Neural cell (in vitro differentiated cells): ENCODE measurements at regions not wholly inside any gene's neighbourhood (a gene's known extent, or its start where the extent isn't known, plus 50 kb on each side); places are given as distances from the start of the nearest gene placed in this dataset.

Experiments
- CTCF ChIP-seq: fragments of 450-650 bp; IDR thresholded peaks from 2 replicates; pipeline ENCODE4 v1.5.1; 2014; ENCODE audit warnings: antibody characterized with exemption, mild to moderate bottlenecking, moderate library complexity; ENCODE audit not compliant: poor library complexity, severe bottlenecking
- EP300 ChIP-seq: fragments of 450-650 bp; conservative IDR thresholded peaks from 2 replicates; pipeline ENCODE4 v1.6.1; 2014; ENCODE audit warnings: antibody characterized with exemption, mild to moderate bottlenecking, moderate library complexity; ENCODE audit not compliant: poor library complexity, severe bottlenecking
- EZH2 ChIP-seq: fragments of 200-600, 300-800 bp; shearing (Covaris generic), sonication (generic); IDR thresholded peaks from 2 replicates; pipeline ENCODE4 v1.6.1; 2014; ENCODE audit warnings: antibody characterized with exemption, low read length, borderline replicate concordance, mild to moderate bottlenecking; ENCODE audit not compliant: insufficient read depth, poor library complexity, severe bottlenecking
- MXI1 ChIP-seq: fragments of 450-650 bp; conservative IDR thresholded peaks from 2 replicates; pipeline ENCODE4 v1.6.1; 2014; ENCODE audit warnings: antibody characterized with exemption, mild to moderate bottlenecking; ENCODE audit not compliant: poor library complexity, severe bottlenecking
- POLR2AphosphoS5 ChIP-seq: IDR thresholded peaks from 2 replicates; pipeline ENCODE4 v1.6.1; 2012
- RAD21 ChIP-seq: fragments of 450-650 bp; conservative IDR thresholded peaks from 2 replicates; pipeline ENCODE4 v1.6.1; 2014; ENCODE audit warnings: antibody characterized with exemption, mild to moderate bottlenecking, moderate library complexity
- SMC3 ChIP-seq: fragments of 450-650 bp; conservative IDR thresholded peaks from 2 replicates; pipeline ENCODE4 v1.6.1; 2014; ENCODE audit warnings: antibody characterized with exemption, mild to moderate bottlenecking, moderate library complexity; ENCODE audit not compliant: poor library complexity
- TAF1 ChIP-seq: IDR thresholded peaks from 2 replicates; pipeline ENCODE4 v1.6.1; 2012; ENCODE audit warnings: low read depth
- TF ChIP-seq, protein P1 (sequence below): IDR thresholded peaks from 2 replicates; pipeline ENCODE4 v1.6.1; 2012; ENCODE audit warnings: borderline replicate concordance

- no peak for TF ChIP-seq CTCF
- no peak for TF ChIP-seq POLR2AphosphoS5
- TF ChIP-seq, protein P1, sequence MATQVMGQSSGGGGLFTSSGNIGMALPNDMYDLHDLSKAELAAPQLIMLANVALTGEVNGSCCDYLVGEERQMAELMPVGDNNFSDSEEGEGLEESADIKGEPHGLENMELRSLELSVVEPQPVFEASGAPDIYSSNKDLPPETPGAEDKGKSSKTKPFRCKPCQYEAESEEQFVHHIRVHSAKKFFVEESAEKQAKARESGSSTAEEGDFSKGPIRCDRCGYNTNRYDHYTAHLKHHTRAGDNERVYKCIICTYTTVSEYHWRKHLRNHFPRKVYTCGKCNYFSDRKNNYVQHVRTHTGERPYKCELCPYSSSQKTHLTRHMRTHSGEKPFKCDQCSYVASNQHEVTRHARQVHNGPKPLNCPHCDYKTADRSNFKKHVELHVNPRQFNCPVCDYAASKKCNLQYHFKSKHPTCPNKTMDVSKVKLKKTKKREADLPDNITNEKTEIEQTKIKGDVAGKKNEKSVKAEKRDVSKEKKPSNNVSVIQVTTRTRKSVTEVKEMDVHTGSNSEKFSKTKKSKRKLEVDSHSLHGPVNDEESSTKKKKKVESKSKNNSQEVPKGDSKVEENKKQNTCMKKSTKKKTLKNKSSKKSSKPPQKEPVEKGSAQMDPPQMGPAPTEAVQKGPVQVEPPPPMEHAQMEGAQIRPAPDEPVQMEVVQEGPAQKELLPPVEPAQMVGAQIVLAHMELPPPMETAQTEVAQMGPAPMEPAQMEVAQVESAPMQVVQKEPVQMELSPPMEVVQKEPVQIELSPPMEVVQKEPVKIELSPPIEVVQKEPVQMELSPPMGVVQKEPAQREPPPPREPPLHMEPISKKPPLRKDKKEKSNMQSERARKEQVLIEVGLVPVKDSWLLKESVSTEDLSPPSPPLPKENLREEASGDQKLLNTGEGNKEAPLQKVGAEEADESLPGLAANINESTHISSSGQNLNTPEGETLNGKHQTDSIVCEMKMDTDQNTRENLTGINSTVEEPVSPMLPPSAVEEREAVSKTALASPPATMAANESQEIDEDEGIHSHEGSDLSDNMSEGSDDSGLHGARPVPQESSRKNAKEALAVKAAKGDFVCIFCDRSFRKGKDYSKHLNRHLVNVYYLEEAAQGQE, result no peak
- no peak for TF ChIP-seq TAF1
- TF ChIP-seq EZH2, result no peak
- TF ChIP-seq RAD21, result no peak
- TF ChIP-seq SMC3, result no peak
- TF ChIP-seq EP300, result no peak
- TF ChIP-seq MXI1, result no peak
Measured at GRCh38 chr1:83763361-83764095, 235.4 kb downstream of the TTLL7 start.
